ENCODE measurements at regions not wholly inside any gene's neighbourhood (a gene's known extent, or its start where the extent isn't known, plus 50 kb on each side); places are given as distances from the start of the nearest gene placed in this dataset.

DNA sequence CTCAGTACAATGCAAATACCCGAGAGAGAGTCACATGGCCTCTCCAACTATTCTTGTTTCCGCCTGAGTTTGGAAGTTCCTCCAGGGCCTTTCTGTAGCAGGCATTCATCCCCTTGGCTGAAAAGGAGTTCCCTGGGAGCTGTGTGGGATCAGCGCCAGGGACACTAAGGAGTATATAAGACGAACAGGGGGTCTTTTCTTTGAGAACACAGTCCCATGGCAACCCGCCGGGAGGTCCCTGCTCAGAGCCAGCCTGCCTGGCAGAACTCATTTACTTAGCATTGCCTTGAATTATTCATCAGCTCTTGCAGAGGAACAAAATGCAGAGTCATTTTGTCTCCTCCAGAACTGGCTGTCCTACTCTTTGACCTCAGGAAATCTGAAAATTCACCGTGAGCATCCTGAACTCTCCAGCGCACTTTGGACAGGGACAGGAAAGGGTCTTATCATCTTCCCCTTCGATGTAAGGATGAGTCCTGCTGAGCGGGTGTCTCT is 120.4 kb upstream of the OSMR start:
- Histone ChIP-seq H3K9me3 (replicated peaks in 1 of 2; ENCODE audit: control insufficient read depth in 1 of 2, insufficient read depth in 1 of 2, low read length in 2 of 2) (no peaks in the 10 kb centered on the region), H2AFZ (ENCODE audit: insufficient read depth, low read depth, low read length, poor library complexity, severe bottlenecking) (no peak overlapping the region)

DNA sequence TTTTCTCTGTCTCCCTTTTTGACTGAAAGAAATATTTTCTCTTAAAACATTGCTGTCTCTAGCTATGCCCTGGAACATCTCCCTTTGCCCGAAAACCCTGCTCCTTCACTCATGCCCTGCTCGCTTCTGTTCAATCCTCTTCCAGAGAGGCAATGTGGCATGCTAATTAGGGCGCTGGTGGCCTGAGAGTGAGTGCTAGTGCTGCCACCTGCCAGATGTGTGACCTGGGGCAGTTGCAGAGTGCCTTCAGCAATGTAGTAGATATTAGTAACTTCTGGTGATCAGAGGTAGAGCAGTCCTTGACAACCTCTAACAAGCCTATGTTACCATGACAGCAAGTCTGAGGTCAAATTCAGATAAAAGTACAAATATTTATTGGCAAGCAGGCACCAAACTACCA is 119.5 kb upstream of the OSMR start:
- DNase-seq: no peak
- WGBS (ENCODE audit: insufficient coverage): 92% methylated on average over 2 of the region's 3 CpGs
- H3K9ac ChIP-seq (ENCODE audit: insufficient read depth, low read length, poor library complexity, severe bottlenecking): no peak overlapping the region
- no peaks in the 10 kb centered on the region for H3K4me1 Mint-ChIP-seq
- H3K4me3 ChIP-seq (replicated peaks in 1 of 3; ENCODE audit: low read depth in 2 of 3, low read length in 3 of 3): no peak overlapping the region
- H3K9me3 ChIP-seq (replicated peaks in 1 of 2; ENCODE audit: control insufficient read depth in 1 of 2, insufficient read depth in 1 of 2, low read length in 2 of 2): no peaks in the 10 kb centered on the region
- H3K36me3 ChIP-seq (replicated peaks in 1 of 2; ENCODE audit: control insufficient read depth in 1 of 2, insufficient read depth in 2 of 2, low read length in 2 of 2): no peaks in the 10 kb centered on the region
- H3K4me3 Mint-ChIP-seq: no peak overlapping the region
- TF ChIP-seq, protein P1, sequence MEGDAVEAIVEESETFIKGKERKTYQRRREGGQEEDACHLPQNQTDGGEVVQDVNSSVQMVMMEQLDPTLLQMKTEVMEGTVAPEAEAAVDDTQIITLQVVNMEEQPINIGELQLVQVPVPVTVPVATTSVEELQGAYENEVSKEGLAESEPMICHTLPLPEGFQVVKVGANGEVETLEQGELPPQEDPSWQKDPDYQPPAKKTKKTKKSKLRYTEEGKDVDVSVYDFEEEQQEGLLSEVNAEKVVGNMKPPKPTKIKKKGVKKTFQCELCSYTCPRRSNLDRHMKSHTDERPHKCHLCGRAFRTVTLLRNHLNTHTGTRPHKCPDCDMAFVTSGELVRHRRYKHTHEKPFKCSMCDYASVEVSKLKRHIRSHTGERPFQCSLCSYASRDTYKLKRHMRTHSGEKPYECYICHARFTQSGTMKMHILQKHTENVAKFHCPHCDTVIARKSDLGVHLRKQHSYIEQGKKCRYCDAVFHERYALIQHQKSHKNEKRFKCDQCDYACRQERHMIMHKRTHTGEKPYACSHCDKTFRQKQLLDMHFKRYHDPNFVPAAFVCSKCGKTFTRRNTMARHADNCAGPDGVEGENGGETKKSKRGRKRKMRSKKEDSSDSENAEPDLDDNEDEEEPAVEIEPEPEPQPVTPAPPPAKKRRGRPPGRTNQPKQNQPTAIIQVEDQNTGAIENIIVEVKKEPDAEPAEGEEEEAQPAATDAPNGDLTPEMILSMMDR (IDR thresholded peaks at IDR 0.05): no peak
- no peaks in the 10 kb centered on the region for H4K20me1 ChIP-seq (ENCODE audit: insufficient read depth, low read length)
- no peaks in the 10 kb centered on the region for H3K4me1 ChIP-seq (ENCODE audit: control insufficient read depth in 1 of 2, insufficient read depth in 2 of 2, low read length in 2 of 2)
- no peak overlapping the region for H3K27ac ChIP-seq (ENCODE audit: low read depth in 1 of 2, low read length in 2 of 2)
- intact Hi-C loops (cut with micrococcal nuclease): no loop called here
- peaks cover 0 to 4% (median 1%) of the 10 kb centered on the region in 7 donors for H3K9me3 Mint-ChIP-seq
- no peaks in the 10 kb centered on the region for H3K27me3 Mint-ChIP-seq (ENCODE audit: low read depth in 3 of 3)
- no peak overlapping the region for H3K27ac Mint-ChIP-seq
- H3K4me2 ChIP-seq (replicated peaks; ENCODE audit: extremely low read depth, low read length, poor library complexity, severe bottlenecking): no peak overlapping the region
- no peaks in the 10 kb centered on the region for H3K27me3 ChIP-seq (ENCODE audit: control insufficient read depth in 2 of 2, insufficient read depth in 2 of 2, low read length in 2 of 2)
- no peak overlapping the region for H2AFZ ChIP-seq (ENCODE audit: insufficient read depth, low read depth, low read length, poor library complexity, severe bottlenecking)
- no peaks in the 10 kb centered on the region for H3K36me3 Mint-ChIP-seq
- H3K79me2 ChIP-seq (ENCODE audit: insufficient read depth, low read length): no peaks in the 10 kb centered on the region

More for the DNA sequence above, 120.4 kb upstream of the OSMR start:
- TF ChIP-seq, protein P1 (IDR thresholded peaks at IDR 0.05): no peak
- no peaks in the 10 kb centered on the region for H3K36me3 ChIP-seq (replicated peaks in 1 of 2; ENCODE audit: control insufficient read depth in 1 of 2, insufficient read depth in 2 of 2, low read length in 2 of 2)
- Mint-ChIP-seq H3K27me3 (ENCODE audit: low read depth in 3 of 3) (no peaks in the 10 kb centered on the region), H3K27ac (no peak overlapping the region), H3K9me3 (peaks cover 0 to 4% (median 1%) of the 10 kb centered on the region in 7 donors), H3K36me3 (no peaks in the 10 kb centered on the region), H3K4me3 (no peak overlapping the region), H3K4me1 (no peaks in the 10 kb centered on the region)
- WGBS (ENCODE audit: insufficient coverage): 81% methylated on average over 9 of the region's 10 CpGs
- intact Hi-C loops (cut with micrococcal nuclease): no loop called here
- no peaks in the 10 kb centered on the region for H3K27me3 ChIP-seq (ENCODE audit: control insufficient read depth in 2 of 2, insufficient read depth in 2 of 2, low read length in 2 of 2)
- H4K20me1 ChIP-seq (ENCODE audit: insufficient read depth, low read length): no peaks in the 10 kb centered on the region
- H3K27ac ChIP-seq (ENCODE audit: low read depth in 1 of 2, low read length in 2 of 2): no peak overlapping the region
- no peak overlapping the region for H3K9ac ChIP-seq (ENCODE audit: insufficient read depth, low read length, poor library complexity, severe bottlenecking)
- H3K4me3 ChIP-seq (replicated peaks in 1 of 3; ENCODE audit: low read depth in 2 of 3, low read length in 3 of 3): no peak overlapping the region
- H3K4me1 ChIP-seq (ENCODE audit: control insufficient read depth in 1 of 2, insufficient read depth in 2 of 2, low read length in 2 of 2): no peaks in the 10 kb centered on the region
- H3K79me2 ChIP-seq (ENCODE audit: insufficient read depth, low read length): no peaks in the 10 kb centered on the region
- H3K4me2 ChIP-seq (replicated peaks; ENCODE audit: extremely low read depth, low read length, poor library complexity, severe bottlenecking): no peak overlapping the region
- DNase-seq: no peak

All from CD14-positive monocyte (primary cell).